ENCODE measurements at regions not wholly inside any gene's neighbourhood (a gene's known extent, or its start where the extent isn't known, plus 50 kb on each side); places are given as distances from the start of the nearest gene placed in this dataset.

DNA sequence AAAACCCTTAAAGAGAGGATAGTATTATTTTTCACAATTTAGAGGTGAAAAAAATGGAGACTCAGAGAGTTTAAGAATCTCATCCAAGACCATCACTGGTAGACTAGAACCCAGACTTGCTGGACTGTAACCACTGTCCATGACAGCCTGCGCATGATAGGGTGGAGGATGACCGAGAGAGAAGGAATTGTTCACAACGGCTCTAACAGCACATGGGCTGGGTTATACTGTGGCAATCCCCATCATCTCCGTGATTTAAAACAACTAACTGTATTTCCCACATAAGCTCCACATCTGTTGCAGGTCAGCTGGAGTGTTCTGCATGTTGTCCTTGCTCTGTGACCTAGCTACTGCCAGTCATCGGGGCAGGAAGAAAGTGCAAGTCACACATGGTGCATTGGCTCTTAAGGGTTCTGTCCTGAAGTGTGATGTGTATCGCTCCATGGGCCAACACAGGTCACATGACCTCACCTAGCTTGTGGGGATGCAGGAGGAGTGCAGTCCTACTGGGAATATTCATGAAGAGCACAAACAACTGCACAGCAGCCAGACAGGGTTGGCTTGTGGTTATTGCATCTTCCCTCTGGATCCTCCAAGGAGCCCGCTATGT, 131.2 kb upstream of the MPHOSPH6 start:
- peaks cover 0 to 13% (median 5%) of the 10 kb centered on the region in 4 donors for H3K4me1 ChIP-seq
- intact Hi-C loops (cut with DNase I) = no loop called here
- no peaks in the 10 kb centered on the region for H3K36me3 ChIP-seq
- H3K9me3 ChIP-seq = no peaks in the 10 kb centered on the region
- H3K4me3 ChIP-seq = no peak overlapping the region
- no peak for DNase-seq (ENCODE audit: extremely low spot score)
- H3K27me3 ChIP-seq = no peaks in the 10 kb centered on the region
- WGBS = 67% methylated on average over 7 of the region's 7 CpGs
- H3K27ac ChIP-seq (replicated peaks in 1 of 4) = no peak overlapping the region
- no peak for TF ChIP-seq POLR2AphosphoS5 (IDR thresholded peaks at IDR 0.05)

DNA sequence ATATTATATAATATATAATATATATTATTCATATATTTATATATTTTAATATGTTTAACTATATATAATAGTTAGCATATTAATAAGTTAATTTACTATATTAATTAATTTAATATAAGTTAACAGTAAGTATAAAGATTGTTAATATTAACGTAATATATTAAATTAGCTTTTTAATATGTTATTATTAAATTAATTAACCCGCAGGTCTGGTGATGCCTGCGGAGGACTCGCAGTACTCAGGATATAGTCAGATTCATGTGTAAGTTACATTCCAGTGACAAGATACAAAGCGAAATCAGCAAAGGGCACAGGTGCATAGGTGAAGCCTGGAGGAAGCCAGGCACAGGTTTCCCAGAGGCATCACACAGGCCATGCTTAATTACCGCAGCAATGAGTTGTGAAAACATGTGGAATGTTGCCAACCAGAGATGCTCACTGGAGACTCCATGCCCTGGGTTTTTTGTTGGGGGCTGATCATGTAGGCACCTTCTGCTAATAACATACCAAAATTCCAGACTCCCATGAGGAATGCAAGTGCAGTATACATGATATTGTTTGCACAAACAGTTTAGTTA, 130.4 kb upstream of the MPHOSPH6 start:
- H3K27me3 ChIP-seq = no peaks in the 10 kb centered on the region
- no peak for DNase-seq (ENCODE audit: extremely low spot score)
- no peak overlapping the region for H3K27ac ChIP-seq (replicated peaks in 1 of 4)
- H3K4me1 ChIP-seq = peaks cover 0 to 13% (median 5%) of the 10 kb centered on the region in 4 donors
- 87% methylated on average over 6 of the region's 6 CpGs for WGBS
- intact Hi-C loops (cut with DNase I) = no loop called here
- no peaks in the 10 kb centered on the region for H3K9me3 ChIP-seq
- TF ChIP-seq EP300 (IDR thresholded peaks at IDR 0.05) = no peak
- TF ChIP-seq POLR2AphosphoS5 (IDR thresholded peaks at IDR 0.05) = no peak
- TF ChIP-seq, protein P1, sequence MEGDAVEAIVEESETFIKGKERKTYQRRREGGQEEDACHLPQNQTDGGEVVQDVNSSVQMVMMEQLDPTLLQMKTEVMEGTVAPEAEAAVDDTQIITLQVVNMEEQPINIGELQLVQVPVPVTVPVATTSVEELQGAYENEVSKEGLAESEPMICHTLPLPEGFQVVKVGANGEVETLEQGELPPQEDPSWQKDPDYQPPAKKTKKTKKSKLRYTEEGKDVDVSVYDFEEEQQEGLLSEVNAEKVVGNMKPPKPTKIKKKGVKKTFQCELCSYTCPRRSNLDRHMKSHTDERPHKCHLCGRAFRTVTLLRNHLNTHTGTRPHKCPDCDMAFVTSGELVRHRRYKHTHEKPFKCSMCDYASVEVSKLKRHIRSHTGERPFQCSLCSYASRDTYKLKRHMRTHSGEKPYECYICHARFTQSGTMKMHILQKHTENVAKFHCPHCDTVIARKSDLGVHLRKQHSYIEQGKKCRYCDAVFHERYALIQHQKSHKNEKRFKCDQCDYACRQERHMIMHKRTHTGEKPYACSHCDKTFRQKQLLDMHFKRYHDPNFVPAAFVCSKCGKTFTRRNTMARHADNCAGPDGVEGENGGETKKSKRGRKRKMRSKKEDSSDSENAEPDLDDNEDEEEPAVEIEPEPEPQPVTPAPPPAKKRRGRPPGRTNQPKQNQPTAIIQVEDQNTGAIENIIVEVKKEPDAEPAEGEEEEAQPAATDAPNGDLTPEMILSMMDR (IDR thresholded peaks at IDR 0.05) = no peak
- TF ChIP-seq POLR2A (IDR thresholded peaks at IDR 0.05; ENCODE audit: low read depth) = no peak
- no peak overlapping the region for H3K4me3 ChIP-seq
- no peaks in the 10 kb centered on the region for H3K36me3 ChIP-seq

DNA sequence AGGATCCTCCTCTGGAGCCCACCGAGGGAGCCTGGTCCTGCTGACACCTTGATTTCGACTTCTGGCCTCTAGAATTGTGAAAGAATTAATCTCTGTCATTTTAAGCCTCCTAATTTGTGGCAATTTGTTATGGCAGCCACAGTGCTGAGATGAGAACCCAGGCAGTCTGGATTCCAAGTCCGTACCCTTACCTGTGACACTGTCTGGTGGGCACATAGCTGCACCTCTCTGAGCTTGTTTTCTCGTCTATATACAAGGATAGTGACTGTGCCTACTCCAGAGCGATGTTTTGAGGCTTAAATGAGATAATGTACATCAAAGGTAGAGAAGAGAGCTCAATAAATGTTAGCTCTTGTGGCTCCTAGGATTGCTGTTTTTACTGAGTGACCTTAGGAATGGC, 128.4 kb upstream of the MPHOSPH6 start:
- intact Hi-C loops (cut with DNase I) = no loop called here
- Histone ChIP-seq H3K9me3 (no peaks in the 10 kb centered on the region), H3K4me1 (peaks cover 0 to 13% (median 5%) of the 10 kb centered on the region in 4 donors), H3K27me3 (no peaks in the 10 kb centered on the region), H3K36me3 (no peaks in the 10 kb centered on the region), H3K27ac (replicated peaks in 1 of 4) (no peak overlapping the region), H3K4me3 (no peak overlapping the region)
- WGBS = 92% methylated on average over 5 of the region's 5 CpGs
- no peak for DNase-seq (ENCODE audit: extremely low spot score)
- TF ChIP-seq, protein P1 (IDR thresholded peaks at IDR 0.05) = no peak
- TF ChIP-seq POLR2AphosphoS5 (IDR thresholded peaks at IDR 0.05) (no peak), POLR2A (IDR thresholded peaks at IDR 0.05; ENCODE audit: low read depth) (no peak), EP300 (IDR thresholded peaks at IDR 0.05) (no peak)

DNA sequence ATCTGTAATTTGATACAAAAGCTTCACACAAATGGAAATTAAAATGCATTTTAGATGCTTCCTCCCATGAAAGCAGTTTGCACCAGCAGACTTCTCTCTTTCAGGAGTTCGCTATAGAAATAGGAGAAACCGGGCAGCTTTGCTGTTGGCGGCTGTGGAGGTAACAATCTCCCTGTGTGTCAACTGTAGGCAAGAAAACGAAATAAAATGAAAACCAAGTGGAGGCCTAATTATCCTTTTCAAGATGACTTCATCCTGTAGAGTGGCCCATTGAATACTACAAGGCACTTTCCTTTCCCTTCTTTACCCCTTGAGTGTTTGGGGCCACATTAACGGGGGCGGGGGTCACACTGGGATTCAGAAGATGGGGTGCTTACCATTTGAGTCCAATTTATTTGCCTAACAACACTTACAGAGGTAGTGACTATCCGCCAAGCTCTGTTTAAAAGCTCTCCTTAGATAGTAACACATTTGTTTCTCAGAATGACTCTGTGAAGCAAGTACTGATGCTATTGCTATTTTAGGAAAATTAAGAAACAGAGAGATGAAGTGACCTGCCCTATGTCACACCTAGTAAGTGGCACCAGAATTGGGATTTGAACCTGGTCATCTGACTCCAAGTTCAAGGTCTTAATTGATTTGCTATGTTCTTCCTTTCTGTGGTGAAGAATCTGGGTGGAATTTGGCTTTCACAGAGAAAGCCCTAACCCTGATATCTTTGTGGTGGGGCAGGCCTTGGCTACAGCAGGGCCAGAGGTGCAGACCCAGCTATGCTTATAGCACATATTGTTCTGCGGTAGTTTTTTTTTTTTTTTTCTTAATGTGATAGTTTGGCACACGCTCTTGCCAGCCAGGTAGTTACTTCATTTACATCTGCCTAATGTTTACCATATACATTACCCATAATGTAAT, 125.5 kb upstream of the MPHOSPH6 start:
- no peaks in the 10 kb centered on the region for H3K4me1 ChIP-seq
- H3K27ac ChIP-seq (replicated peaks in 1 of 4) = no peak overlapping the region
- no peak overlapping the region for H3K4me3 ChIP-seq
- DNase-seq (ENCODE audit: extremely low spot score) = no peak
- no peaks in the 10 kb centered on the region for H3K9me3 ChIP-seq
- no peaks in the 10 kb centered on the region for H3K27me3 ChIP-seq
- TF ChIP-seq EP300 (IDR thresholded peaks at IDR 0.05) (no peak), POLR2A (IDR thresholded peaks at IDR 0.05; ENCODE audit: low read depth) (no peak), POLR2AphosphoS5 (IDR thresholded peaks at IDR 0.05) (no peak)
- TF ChIP-seq, protein P1 (IDR thresholded peaks at IDR 0.05) = no peak
- 87% methylated on average over 9 of the region's 9 CpGs for WGBS
- H3K36me3 ChIP-seq = no peaks in the 10 kb centered on the region
- intact Hi-C loops (cut with DNase I) = no loop called here

DNA sequence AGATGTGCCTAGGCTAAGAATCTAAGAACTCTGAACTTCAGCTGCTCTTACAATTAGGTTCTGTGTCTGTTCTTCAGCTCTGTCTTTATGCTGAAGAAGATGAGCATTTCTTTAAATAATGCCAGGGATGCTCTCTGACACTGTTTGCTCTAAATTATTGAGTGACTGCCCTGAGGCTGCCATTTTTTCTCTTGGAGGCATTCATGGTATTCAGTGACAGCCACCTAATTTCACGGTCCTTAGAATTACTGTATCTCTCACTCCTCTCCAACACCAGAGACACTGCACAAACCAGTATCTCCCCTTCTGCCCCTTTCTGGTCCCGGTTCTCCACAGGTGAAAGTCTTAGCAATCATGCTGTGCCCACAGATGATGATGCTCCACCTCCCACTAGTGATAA, 123.6 kb upstream of the MPHOSPH6 start:
- Histone ChIP-seq H3K27me3 (no peaks in the 10 kb centered on the region), H3K9me3 (no peaks in the 10 kb centered on the region), H3K27ac (replicated peaks in 1 of 4) (no peak overlapping the region), H3K4me3 (no peak overlapping the region), H3K36me3 (no peaks in the 10 kb centered on the region), H3K4me1 (no peaks in the 10 kb centered on the region)
- DNase-seq (ENCODE audit: extremely low spot score) = no peak
- WGBS = 95% methylated on average over 2 of the region's 2 CpGs
- TF ChIP-seq, protein P1 (IDR thresholded peaks at IDR 0.05) = no peak
- TF ChIP-seq EP300 (IDR thresholded peaks at IDR 0.05) (no peak), POLR2A (IDR thresholded peaks at IDR 0.05; ENCODE audit: low read depth) (no peak), POLR2AphosphoS5 (IDR thresholded peaks at IDR 0.05) (no peak)
- intact Hi-C loops (cut with DNase I) = no loop called here
